WTC11 (cell line): ENCODE measurements at regions not wholly inside any gene's neighbourhood (a gene's known extent, or its start where the extent isn't known, plus 50 kb on each side); places are given as distances from the start of the nearest gene placed in this dataset.

Source experiments
- ATAC-seq: fragments of 200-7000 bp; cut with Tn5 transposase; 2 replicates; pipeline ENCODE4 v1.10.0; 2021; ENCODE audit warnings: mild to moderate bottlenecking, moderate library complexity
- CTCF ChIA-PET: fragments of 300-600 bp; sonication (Branson Sonifier 250); formaldehyde crosslinking; loops from one replicate; lab custom pipeline; 2021; ENCODE audit warnings: antibody characterized with exemption; lab: Charles Lee
- POLR2A ChIA-PET: fragments of 350-600 bp; sonication (Branson Sonifier 250); formaldehyde crosslinking; loops from one replicate; lab custom pipeline; 2021; ENCODE audit warnings: antibody characterized with exemption; lab: Charles Lee
- DNase-seq: peaks from one replicate; pipeline ENCODE4 v3.0.0; 2021; ENCODE audit warnings: low spot score
- H3K27ac Mint-ChIP-seq: 2 replicates; pipeline ENCODE4 v1.8.0; 2021; ENCODE audit warnings: mixed read lengths
- H3K27me3 Mint-ChIP-seq: 2 replicates; pipeline ENCODE4 v1.8.0; 2021; ENCODE audit warnings: low read depth, mild to moderate bottlenecking, moderate library complexity, mixed read lengths
- H3K36me3 Mint-ChIP-seq: 2 replicates; pipeline ENCODE4 v1.8.0; 2021; ENCODE audit warnings: mixed read lengths
- H3K4me1 Mint-ChIP-seq: 2 replicates; pipeline ENCODE4 v1.8.0; 2022; ENCODE audit warnings: mixed read lengths
- H3K4me3 Mint-ChIP-seq: 2 replicates; pipeline ENCODE4 v1.8.0; 2021; ENCODE audit warnings: mild to moderate bottlenecking, moderate library complexity, mixed read lengths
- H3K9me3 Mint-ChIP-seq: 2 replicates; pipeline ENCODE4 v1.8.0; 2021; ENCODE audit warnings: mixed read lengths
- ATF3 ChIP-seq: sonication (generic); formaldehyde crosslinking; conservative IDR thresholded peaks from 2 replicates; pipeline ENCODE4 v1.8.1; 2022; ENCODE audit warnings: mild to moderate bottlenecking, missing genetic modification reagents
- CREM ChIP-seq: sonication (generic); formaldehyde crosslinking; IDR thresholded peaks from 2 replicates; pipeline ENCODE4 v1.8.1; 2022; ENCODE audit warnings: mild to moderate bottlenecking, missing genetic modification reagents, moderate library complexity
- CTCF ChIP-seq: fragments of 200-600 bp; IDR thresholded peaks from 2 replicates; pipeline ENCODE4 v1.8.0; 2022; ENCODE audit warnings: antibody characterized with exemption
- ETV6 ChIP-seq: sonication (generic); formaldehyde crosslinking; IDR thresholded peaks from 2 replicates; pipeline ENCODE4 v1.8.1; 2022; ENCODE audit warnings: mild to moderate bottlenecking, missing genetic modification reagents
- FOXK1 ChIP-seq: sonication (generic); formaldehyde crosslinking; IDR thresholded peaks from 2 replicates; pipeline ENCODE4 v1.8.0; 2022; ENCODE audit warnings: mild to moderate bottlenecking, moderate library complexity, missing genetic modification reagents
- FOXP1 ChIP-seq: sonication (generic); formaldehyde crosslinking; IDR thresholded peaks from 2 replicates; pipeline ENCODE4 v1.8.0; 2022; ENCODE audit warnings: missing genetic modification reagents, mild to moderate bottlenecking, moderate library complexity, borderline replicate concordance
- GABPB1 ChIP-seq: sonication (generic); formaldehyde crosslinking; IDR thresholded peaks from 2 replicates; pipeline ENCODE4 v1.8.1; 2023; ENCODE audit warnings: mild to moderate bottlenecking, missing genetic modification reagents
- GRHL2 ChIP-seq: fragments of 250-450 bp; sonication (Bioruptor Pico); IDR thresholded peaks from 2 replicates; pipeline ENCODE4 v1.8.0; 2022; ENCODE audit warnings: mild to moderate bottlenecking, moderate library complexity; ENCODE audit not compliant: insufficient replicate concordance, severe bottlenecking
- GTF2I ChIP-seq: fragments of 250-450 bp; sonication (Bioruptor Pico); conservative IDR thresholded peaks from 2 replicates; pipeline ENCODE4 v1.4.0; 2021; ENCODE audit warnings: mild to moderate bottlenecking
- JAZF1 ChIP-seq: fragments of 250-450 bp; sonication (Bioruptor Pico); IDR thresholded peaks from 2 replicates; pipeline ENCODE4 v1.9.0; 2021; ENCODE audit warnings: moderate library complexity, mild to moderate bottlenecking, inconsistent platforms
- MYBL2 ChIP-seq: sonication (generic); formaldehyde crosslinking; IDR thresholded peaks from 2 replicates; pipeline ENCODE4 v1.8.1; 2023; ENCODE audit warnings: mild to moderate bottlenecking, moderate library complexity, missing genetic modification reagents
- NFE2L1 ChIP-seq: sonication (generic); formaldehyde crosslinking; IDR thresholded peaks from 2 replicates; pipeline ENCODE4 v1.8.1; 2023; ENCODE audit warnings: missing genetic modification reagents
- NR3C1 ChIP-seq: sonication (generic); formaldehyde crosslinking; conservative IDR thresholded peaks from 2 replicates; pipeline ENCODE4 v1.8.1; 2023; ENCODE audit warnings: low read depth, mild to moderate bottlenecking, missing genetic modification reagents
- PREB ChIP-seq: sonication (generic); formaldehyde crosslinking; IDR thresholded peaks from 2 replicates; pipeline ENCODE4 v1.8.1; 2022; ENCODE audit warnings: mild to moderate bottlenecking, missing genetic modification reagents, moderate library complexity, borderline replicate concordance
- PRRX2 ChIP-seq: fragments of 250-450 bp; sonication (Bioruptor Pico); IDR thresholded peaks from 2 replicates; pipeline ENCODE4 v1.8.0; 2021; ENCODE audit warnings: mild to moderate bottlenecking
- ZNF263 ChIP-seq: sonication (generic); formaldehyde crosslinking; IDR thresholded peaks from 2 replicates; pipeline ENCODE4 v1.8.1; 2022; ENCODE audit warnings: low read depth, mild to moderate bottlenecking, moderate library complexity, missing genetic modification reagents
- TF ChIP-seq, protein P1 (sequence below): sonication (generic); formaldehyde crosslinking; conservative IDR thresholded peaks from 2 replicates; pipeline ENCODE4 v1.8.1; 2023; ENCODE audit warnings: mild to moderate bottlenecking, low read depth, missing genetic modification reagents, moderate library complexity
- TF ChIP-seq, protein P2 (sequence below): sonication (generic); formaldehyde crosslinking; IDR thresholded peaks from 2 replicates; pipeline ENCODE4 v1.8.1; 2023; ENCODE audit warnings: mild to moderate bottlenecking, missing genetic modification reagents
- TF ChIP-seq, protein P3 (sequence below): sonication (generic); formaldehyde crosslinking; IDR thresholded peaks from 2 replicates; pipeline ENCODE4 v1.8.0; 2023; ENCODE audit warnings: missing genetic modification reagents

DNA sequence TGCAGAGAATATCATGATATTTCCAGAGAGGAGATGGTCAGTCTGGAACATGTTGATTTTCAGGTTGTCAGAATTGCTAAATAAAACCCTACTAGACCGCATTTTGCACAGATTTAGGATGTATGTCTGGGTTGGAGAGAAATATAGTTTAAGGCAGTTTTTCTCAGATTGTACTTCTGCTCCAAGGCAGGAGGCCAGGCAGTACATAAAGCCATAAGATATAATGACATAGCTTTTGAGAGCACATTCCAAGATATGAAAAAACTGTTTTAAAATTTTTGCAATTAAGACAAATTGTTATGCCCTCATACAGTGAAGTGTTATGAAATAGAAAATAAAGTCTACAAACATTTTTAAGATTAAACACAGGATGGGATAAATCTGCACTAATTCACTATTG, 301.8 kb upstream of the CBLB start (continued):
- TF ChIP-seq PRRX2 (CRISPR knock-in tag) (no peak), GABPB1 (CRISPR knock-in tag) (no peak), JAZF1 (CRISPR knock-in tag) (no peak), CREM (CRISPR knock-in tag) (no peak), GRHL2 (CRISPR knock-in tag) (no peak), NFE2L1 (CRISPR knock-in tag) (no peak), CTCF (no peak), FOXP1 (CRISPR knock-in tag) (no peak)

GRCh38 chr3:106172101-106172500, 303.3 kb upstream of the CBLB start:
- ATAC-seq, result no peak
- POLR2A ChIA-PET, result no interaction called here
- TF ChIP-seq ATF3 (CRISPR knock-in tag) (no peak), MYBL2 (CRISPR knock-in tag) (no peak), PREB (CRISPR knock-in tag) (no peak), FOXP1 (CRISPR knock-in tag) (no peak)
- TF ChIP-seq, protein P1, sequence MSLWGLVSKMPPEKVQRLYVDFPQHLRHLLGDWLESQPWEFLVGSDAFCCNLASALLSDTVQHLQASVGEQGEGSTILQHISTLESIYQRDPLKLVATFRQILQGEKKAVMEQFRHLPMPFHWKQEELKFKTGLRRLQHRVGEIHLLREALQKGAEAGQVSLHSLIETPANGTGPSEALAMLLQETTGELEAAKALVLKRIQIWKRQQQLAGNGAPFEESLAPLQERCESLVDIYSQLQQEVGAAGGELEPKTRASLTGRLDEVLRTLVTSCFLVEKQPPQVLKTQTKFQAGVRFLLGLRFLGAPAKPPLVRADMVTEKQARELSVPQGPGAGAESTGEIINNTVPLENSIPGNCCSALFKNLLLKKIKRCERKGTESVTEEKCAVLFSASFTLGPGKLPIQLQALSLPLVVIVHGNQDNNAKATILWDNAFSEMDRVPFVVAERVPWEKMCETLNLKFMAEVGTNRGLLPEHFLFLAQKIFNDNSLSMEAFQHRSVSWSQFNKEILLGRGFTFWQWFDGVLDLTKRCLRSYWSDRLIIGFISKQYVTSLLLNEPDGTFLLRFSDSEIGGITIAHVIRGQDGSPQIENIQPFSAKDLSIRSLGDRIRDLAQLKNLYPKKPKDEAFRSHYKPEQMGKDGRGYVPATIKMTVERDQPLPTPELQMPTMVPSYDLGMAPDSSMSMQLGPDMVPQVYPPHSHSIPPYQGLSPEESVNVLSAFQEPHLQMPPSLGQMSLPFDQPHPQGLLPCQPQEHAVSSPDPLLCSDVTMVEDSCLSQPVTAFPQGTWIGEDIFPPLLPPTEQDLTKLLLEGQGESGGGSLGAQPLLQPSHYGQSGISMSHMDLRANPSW (CRISPR knock-in tag), result no peak
- TF ChIP-seq, protein P2, sequence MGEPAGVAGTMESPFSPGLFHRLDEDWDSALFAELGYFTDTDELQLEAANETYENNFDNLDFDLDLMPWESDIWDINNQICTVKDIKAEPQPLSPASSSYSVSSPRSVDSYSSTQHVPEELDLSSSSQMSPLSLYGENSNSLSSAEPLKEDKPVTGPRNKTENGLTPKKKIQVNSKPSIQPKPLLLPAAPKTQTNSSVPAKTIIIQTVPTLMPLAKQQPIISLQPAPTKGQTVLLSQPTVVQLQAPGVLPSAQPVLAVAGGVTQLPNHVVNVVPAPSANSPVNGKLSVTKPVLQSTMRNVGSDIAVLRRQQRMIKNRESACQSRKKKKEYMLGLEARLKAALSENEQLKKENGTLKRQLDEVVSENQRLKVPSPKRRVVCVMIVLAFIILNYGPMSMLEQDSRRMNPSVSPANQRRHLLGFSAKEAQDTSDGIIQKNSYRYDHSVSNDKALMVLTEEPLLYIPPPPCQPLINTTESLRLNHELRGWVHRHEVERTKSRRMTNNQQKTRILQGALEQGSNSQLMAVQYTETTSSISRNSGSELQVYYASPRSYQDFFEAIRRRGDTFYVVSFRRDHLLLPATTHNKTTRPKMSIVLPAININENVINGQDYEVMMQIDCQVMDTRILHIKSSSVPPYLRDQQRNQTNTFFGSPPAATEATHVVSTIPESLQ (CRISPR knock-in tag), result no peak
- TF ChIP-seq, all 79 proteins: peak for 0
- no peak overlapping the region for H3K27ac Mint-ChIP-seq
- no peak for DNase-seq
- H3K4me3 Mint-ChIP-seq, result no peak overlapping the region
- no peaks in the 10 kb centered on the region for H3K36me3 Mint-ChIP-seq
- CTCF ChIA-PET, result no interaction called here
- peaks cover 33% of the 10 kb centered on the region for H3K4me1 Mint-ChIP-seq
- H3K9me3 Mint-ChIP-seq, result no peaks in the 10 kb centered on the region
- H3K27me3 Mint-ChIP-seq, result no peaks in the 10 kb centered on the region

DNA sequence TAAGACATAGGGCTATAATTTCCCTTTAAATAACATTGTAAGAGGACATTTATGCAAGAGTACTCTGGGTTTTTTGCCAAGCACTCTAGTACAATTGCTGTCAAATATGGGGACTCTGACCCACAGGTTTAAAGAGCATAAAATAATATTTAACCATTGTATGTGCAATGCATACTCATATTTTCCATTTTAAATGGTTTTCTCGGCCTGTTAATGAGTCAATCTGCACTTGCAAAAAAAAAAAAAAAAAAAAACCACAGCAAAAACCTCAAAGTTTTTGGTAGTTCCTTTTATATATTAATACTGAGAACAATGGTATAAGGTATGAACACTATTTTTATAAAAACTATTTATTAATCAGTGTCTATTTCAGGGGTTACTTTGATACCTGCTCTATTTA, 304.0 kb upstream of the CBLB start:
- no peaks in the 10 kb centered on the region for H3K9me3 Mint-ChIP-seq
- ChIA-PET CTCF (no interaction called here), POLR2A (no interaction called here)
- no peak for ATAC-seq
- DNase-seq, result no peak
- no peak overlapping the region for H3K4me3 Mint-ChIP-seq
- H3K27ac Mint-ChIP-seq, result no peak overlapping the region
- no peaks in the 10 kb centered on the region for H3K27me3 Mint-ChIP-seq
- H3K36me3 Mint-ChIP-seq, result no peaks in the 10 kb centered on the region
- peaks cover 33% of the 10 kb centered on the region for H3K4me1 Mint-ChIP-seq
- no peak for TF ChIP-seq PRRX2 (CRISPR knock-in tag)
- TF ChIP-seq NR3C1 (CRISPR knock-in tag), result no peak
- TF ChIP-seq FOXK1 (CRISPR knock-in tag), result no peak
- TF ChIP-seq GTF2I (CRISPR knock-in tag), result no peak
- TF ChIP-seq ETV6 (CRISPR knock-in tag), result no peak
- TF ChIP-seq, protein P1 (CRISPR knock-in tag), result no peak
- TF ChIP-seq, protein P3, sequence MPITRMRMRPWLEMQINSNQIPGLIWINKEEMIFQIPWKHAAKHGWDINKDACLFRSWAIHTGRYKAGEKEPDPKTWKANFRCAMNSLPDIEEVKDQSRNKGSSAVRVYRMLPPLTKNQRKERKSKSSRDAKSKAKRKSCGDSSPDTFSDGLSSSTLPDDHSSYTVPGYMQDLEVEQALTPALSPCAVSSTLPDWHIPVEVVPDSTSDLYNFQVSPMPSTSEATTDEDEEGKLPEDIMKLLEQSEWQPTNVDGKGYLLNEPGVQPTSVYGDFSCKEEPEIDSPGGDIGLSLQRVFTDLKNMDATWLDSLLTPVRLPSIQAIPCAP (CRISPR knock-in tag), result no peak
- no peak for TF ChIP-seq ZNF263
